ENCODE measurements at regions not wholly inside any gene's neighbourhood (a gene's known extent, or its start where the extent isn't known, plus 50 kb on each side); places are given as distances from the start of the nearest gene placed in this dataset.

GRCh38 chr15:93830221-93831080 lies 400.9 kb upstream of the MCTP2 start:
- WGBS (ENCODE audit: low lambda C conversion rate): 45% methylated on average over 2 of the region's 2 CpGs
- no peaks in the 10 kb centered on the region for H3F3A ChIP-seq (replicated peaks; ENCODE audit: insufficient read depth)
- no peak overlapping the region for H3K4me2 ChIP-seq
- H3K9me3 ChIP-seq: no peaks in the 10 kb centered on the region
- peaks cover 0 to 16% of the 10 kb centered on the region in 2 experiments; a peak in 2 of 4 replicates for H3K4me1 ChIP-seq (ENCODE audit: control insufficient read depth in 1 of 2, insufficient read depth in 2 of 2, low read depth in 1 of 2, low read length in 1 of 2)
- no peaks in the 10 kb centered on the region for H3K79me2 ChIP-seq (ENCODE audit: insufficient read depth)
- H2AFZ ChIP-seq (ENCODE audit: low read depth): no peak overlapping the region
- H3K27me3 ChIP-seq (ENCODE audit: insufficient read depth): no peaks in the 10 kb centered on the region
- no peaks in the 10 kb centered on the region for H4K20me1 ChIP-seq (ENCODE audit: insufficient read depth)
- CTCF ChIA-PET: interaction anchor here (0.6 to 1.2 kb wide), 3 partner anchors 9 to 145 kb away, joined by 3 read pairs; no protein-coding TSS in a partner anchor
- H3K9ac ChIP-seq: no peak overlapping the region
- H3K9me2 ChIP-seq: no peaks in the 10 kb centered on the region
- H3K27ac ChIP-seq (ENCODE audit: low read depth in 2 of 2, low read length in 1 of 2): no peak overlapping the region
- H3K4me3 ChIP-seq (ENCODE audit: low read depth in 2 of 2, low read length in 1 of 2): no peak overlapping the region
- no peak for TF ChIP-seq EZH2phosphoT487 (IDR thresholded peaks at IDR 0.05; ENCODE audit: borderline replicate concordance, low read depth)
- DNase-seq: no peak
- POLR2A ChIA-PET: no interaction called here
- no peaks in the 10 kb centered on the region for H3K36me3 ChIP-seq (replicated peaks in 1 of 2; ENCODE audit: control insufficient read depth in 1 of 2, insufficient read depth in 2 of 2, low read length in 1 of 2)

DNA sequence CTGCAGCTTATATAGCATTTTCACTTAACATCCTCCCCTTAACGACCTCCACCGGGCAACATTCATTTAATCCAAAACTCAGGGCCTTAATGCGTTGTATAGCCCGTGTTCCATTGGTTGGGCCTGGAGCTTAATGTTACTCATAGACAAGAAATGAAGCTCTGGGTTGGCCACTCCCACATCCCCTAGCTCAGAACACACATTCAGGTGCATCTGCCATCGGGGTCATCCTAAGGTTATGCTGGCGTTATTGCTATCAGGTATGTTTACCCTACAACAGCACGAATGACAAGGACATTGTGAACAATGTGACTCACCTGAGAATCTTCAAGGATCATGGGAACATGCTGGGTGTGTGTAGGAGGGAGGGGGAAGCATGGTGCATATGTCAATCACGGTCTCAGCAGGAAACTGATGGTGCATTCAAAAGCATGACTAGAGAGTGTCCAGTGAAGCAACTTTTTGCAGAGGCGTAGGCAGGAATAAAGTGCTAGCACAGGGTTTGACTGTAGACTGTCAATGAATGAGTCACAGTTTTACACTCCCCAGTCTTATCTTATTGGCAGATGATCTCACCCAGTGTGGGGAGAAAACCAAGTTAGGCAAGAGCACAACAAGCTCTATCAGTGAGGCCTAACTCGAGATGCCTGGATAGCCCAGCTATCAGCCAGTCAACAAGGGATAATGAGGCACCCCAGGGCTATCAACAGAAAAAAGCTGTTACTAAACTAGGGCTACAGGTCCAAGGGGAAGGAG lies 402.1 kb upstream of the MCTP2 start:
- no peaks in the 10 kb centered on the region for H3K9me2 ChIP-seq
- no peaks in the 10 kb centered on the region for H3K36me3 ChIP-seq (replicated peaks in 1 of 2; ENCODE audit: control insufficient read depth in 1 of 2, insufficient read depth in 2 of 2, low read length in 1 of 2)
- H3K27ac ChIP-seq (ENCODE audit: low read depth in 2 of 2, low read length in 1 of 2): peak overlapping the region in 1 of 2 experiments; percentile 28; a peak in 1 of 4 replicates
- H3K4me3 ChIP-seq (ENCODE audit: low read depth in 2 of 2, low read length in 1 of 2): no peak overlapping the region
- H2AFZ ChIP-seq (ENCODE audit: low read depth): no peak overlapping the region
- no peaks in the 10 kb centered on the region for H3K9me3 ChIP-seq
- H3K9ac ChIP-seq: no peak overlapping the region
- WGBS (ENCODE audit: low lambda C conversion rate): 26% methylated on average over 10 of the region's 10 CpGs
- peak; percentile 36 for DNase-seq
- TF ChIP-seq NFIC (IDR thresholded peaks at IDR 0.05; ENCODE audit: borderline replicate concordance): no peak
- TF ChIP-seq EZH2phosphoT487 (IDR thresholded peaks at IDR 0.05; ENCODE audit: borderline replicate concordance, low read depth): no peak
- peak; percentile 69 for TF ChIP-seq GATA2 (CRISPR knock-in tag; IDR thresholded peaks at IDR 0.05)
- TF ChIP-seq, protein P1, sequence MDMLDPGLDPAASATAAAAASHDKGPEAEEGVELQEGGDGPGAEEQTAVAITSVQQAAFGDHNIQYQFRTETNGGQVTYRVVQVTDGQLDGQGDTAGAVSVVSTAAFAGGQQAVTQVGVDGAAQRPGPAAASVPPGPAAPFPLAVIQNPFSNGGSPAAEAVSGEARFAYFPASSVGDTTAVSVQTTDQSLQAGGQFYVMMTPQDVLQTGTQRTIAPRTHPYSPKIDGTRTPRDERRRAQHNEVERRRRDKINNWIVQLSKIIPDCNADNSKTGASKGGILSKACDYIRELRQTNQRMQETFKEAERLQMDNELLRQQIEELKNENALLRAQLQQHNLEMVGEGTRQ (IDR thresholded peaks at IDR 0.05; ENCODE audit: borderline replicate concordance, low read depth, low read length): no peak
- no peak for TF ChIP-seq SMC3 (IDR thresholded peaks at IDR 0.05; ENCODE audit: low read depth, low read length)
- TF ChIP-seq EP300 (IDR thresholded peaks at IDR 0.05; ENCODE audit: borderline replicate concordance in 1 of 2, low read depth in 1 of 2, low read length in 1 of 2): peak in 1 of 2 experiments; percentile 66; a peak in 2 of 4 replicates
- TF ChIP-seq FOSL2 (IDR thresholded peaks at IDR 0.05; ENCODE audit: borderline replicate concordance, low read depth): no peak
- no peak for TF ChIP-seq TEAD4 (IDR thresholded peaks at IDR 0.05; ENCODE audit: borderline replicate concordance, insufficient read depth)
- no peak for TF ChIP-seq RXRA (IDR thresholded peaks at IDR 0.05; ENCODE audit: borderline replicate concordance, low read depth)
- TF ChIP-seq GABPA (IDR thresholded peaks at IDR 0.05; ENCODE audit: low read depth): no peak
- H3K4me1 ChIP-seq (ENCODE audit: control insufficient read depth in 1 of 2, insufficient read depth in 2 of 2, low read depth in 1 of 2, low read length in 1 of 2): peaks cover 0 to 19% of the 10 kb centered on the region in 2 experiments; a peak in 2 of 4 replicates
- no peak overlapping the region for H3K4me2 ChIP-seq
- no peaks in the 10 kb centered on the region for H4K20me1 ChIP-seq (ENCODE audit: insufficient read depth)
- H3F3A ChIP-seq (replicated peaks; ENCODE audit: insufficient read depth): no peaks in the 10 kb centered on the region
- ChIA-PET POLR2A (no interaction called here), CTCF (interaction anchor here (1.3 kb wide), 1 partner anchor 146 kb away, joined by 3 read pairs; no protein-coding TSS in a partner anchor)
- no peaks in the 10 kb centered on the region for H3K79me2 ChIP-seq (ENCODE audit: insufficient read depth)
- H3K27me3 ChIP-seq (ENCODE audit: insufficient read depth): no peaks in the 10 kb centered on the region

Measured in SK-N-SH (cell line).